Brain microvascular endothelial cell (primary cell): ENCODE measurements at regions not wholly inside any gene's neighbourhood (a gene's known extent, or its start where the extent isn't known, plus 50 kb on each side); places are given as distances from the start of the nearest gene placed in this dataset.

Experiments
- DNase-seq: peaks from one replicate; pipeline ENCODE4 v3.0.0-alpha.2; 2020
- H3K27ac ChIP-seq: fragments of 250-450 bp; sonication (Bioruptor Pico); 2 replicates; pipeline ENCODE4 v1.5.1; 2020; ENCODE audit warnings: mild to moderate bottlenecking, moderate library complexity
- H3K27me3 ChIP-seq: fragments of 250-450 bp; sonication (Bioruptor Pico); replicated peaks from 2 replicates; pipeline ENCODE4 v1.5.1; 2020; ENCODE audit warnings: mild to moderate bottlenecking
- H3K36me3 ChIP-seq: fragments of 250-450 bp; sonication (Bioruptor Pico); replicated peaks from 2 replicates; pipeline ENCODE4 v1.5.1; 2020; ENCODE audit warnings: mild to moderate bottlenecking
- H3K4me3 ChIP-seq: 2 replicates; pipeline ENCODE4 v1.5.1; 2011; ENCODE audit warnings: low read depth, mild to moderate bottlenecking, control low read depth, low read length, moderate library complexity
- CTCF ChIP-seq: IDR thresholded peaks from 2 replicates; pipeline ENCODE4 v1.5.1; 2011; ENCODE audit warnings: low read depth, mild to moderate bottlenecking, moderate library complexity, low read length, control low read depth, inconsistent platforms; ENCODE audit errors: missing control alignments
- in situ Hi-C: cut with HindIII; loops from 2 replicates; pipeline ENCODE4 v1.10.0; 2017; ENCODE audit warnings: low sequenced_read_pairs, low pct_ligation_motif_present

DNA sequence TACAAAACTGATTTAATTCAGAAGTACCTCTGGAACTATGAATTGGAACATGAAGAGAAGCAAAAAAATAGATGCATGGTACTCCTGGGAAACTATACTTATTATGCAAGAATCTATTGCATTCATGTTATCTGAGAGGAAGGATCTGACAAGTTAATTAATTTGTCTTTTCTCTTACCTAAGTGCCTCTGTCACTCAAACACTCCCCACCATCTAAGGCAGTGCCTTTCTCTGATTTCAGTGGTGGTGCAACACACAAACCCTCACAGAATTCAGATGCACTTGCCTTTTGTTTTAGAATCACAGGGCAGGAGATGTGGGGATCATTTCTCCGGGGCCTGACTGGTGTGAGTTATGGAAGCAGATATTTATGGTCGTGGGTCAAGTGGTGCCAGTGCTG lies 52.5 kb upstream of the C9orf72 start:
- H3K27ac ChIP-seq: no peak overlapping the region
- no peak for DNase-seq
- H3K4me3 ChIP-seq: no peak overlapping the region
- no peaks in the 10 kb centered on the region for H3K36me3 ChIP-seq
- no peaks in the 10 kb centered on the region for H3K27me3 ChIP-seq
- no peak for TF ChIP-seq CTCF
- in situ Hi-C loops: no loop called here

GRCh38 chr9:27626244-27627187 lies 53.2 kb upstream of the C9orf72 start:
- no peak for TF ChIP-seq CTCF
- no peak for DNase-seq
- Histone ChIP-seq H3K4me3 (no peak overlapping the region), H3K27me3 (no peaks in the 10 kb centered on the region), H3K27ac (no peak overlapping the region), H3K36me3 (no peaks in the 10 kb centered on the region)
- in situ Hi-C loops: no loop called here

DNA sequence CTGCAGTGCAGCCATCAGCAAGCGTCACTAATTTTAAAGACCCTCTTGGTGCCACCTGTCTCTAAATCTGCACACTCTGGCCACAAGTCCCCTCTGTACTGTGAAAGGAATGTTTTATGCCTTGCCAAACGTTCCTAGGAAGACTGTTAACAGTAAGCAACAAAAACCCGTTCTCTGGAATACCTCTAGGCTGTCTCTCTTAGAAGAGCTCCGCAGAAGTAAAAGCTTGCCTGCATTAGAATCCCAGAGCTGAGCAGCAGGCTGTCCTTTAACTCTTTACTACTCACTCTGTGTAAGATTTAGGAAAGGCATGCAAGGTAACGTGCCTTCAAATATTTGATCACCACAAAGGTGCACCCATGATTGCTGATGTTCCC lies 53.9 kb upstream of the C9orf72 start:
- TF ChIP-seq CTCF: no peak
- Histone ChIP-seq H3K36me3 (no peaks in the 10 kb centered on the region), H3K27me3 (no peaks in the 10 kb centered on the region), H3K4me3 (no peak overlapping the region), H3K27ac (no peak overlapping the region)
- no peak for DNase-seq
- in situ Hi-C loops: no loop called here

GRCh38 chr9:27628311-27628710 lies 55.0 kb upstream of the C9orf72 start:
- in situ Hi-C loops: no loop called here
- DNase-seq: no peak
- no peak for TF ChIP-seq CTCF
- Histone ChIP-seq H3K4me3 (no peak overlapping the region), H3K36me3 (no peaks in the 10 kb centered on the region), H3K27me3 (no peaks in the 10 kb centered on the region), H3K27ac (no peak overlapping the region)

GRCh38 chr9:27629425-27629824 lies 56.1 kb upstream of the C9orf72 start:
- DNase-seq: no peak
- TF ChIP-seq CTCF: no peak
- no peak overlapping the region for H3K4me3 ChIP-seq
- no peak overlapping the region for H3K27ac ChIP-seq
- H3K27me3 ChIP-seq: no peaks in the 10 kb centered on the region
- no peaks in the 10 kb centered on the region for H3K36me3 ChIP-seq
- in situ Hi-C loops: no loop called here

GRCh38 chr9:27632254-27632653 lies 59.0 kb upstream of the C9orf72 start:
- no peak for DNase-seq
- Histone ChIP-seq H3K27me3 (no peaks in the 10 kb centered on the region), H3K27ac (no peak overlapping the region), H3K36me3 (no peaks in the 10 kb centered on the region), H3K4me3 (no peak overlapping the region)
- in situ Hi-C loops: no loop called here
- no peak for TF ChIP-seq CTCF
